WTC11 (cell line): ENCODE measurements at regions not wholly inside any gene's neighbourhood (a gene's known extent, or its start where the extent isn't known, plus 50 kb on each side); places are given as distances from the start of the nearest gene placed in this dataset.

Experiments used
- ATAC-seq: fragments of 200-7000 bp; cut with Tn5 transposase; 2 replicates; pipeline ENCODE4 v1.10.0; 2021; ENCODE audit warnings: mild to moderate bottlenecking, moderate library complexity
- CTCF ChIA-PET: fragments of 300-600 bp; sonication (Branson Sonifier 250); formaldehyde crosslinking; loops from one replicate; lab custom pipeline; 2021; ENCODE audit warnings: antibody characterized with exemption; lab: Charles Lee
- POLR2A ChIA-PET: fragments of 350-600 bp; sonication (Branson Sonifier 250); formaldehyde crosslinking; loops from one replicate; lab custom pipeline; 2021; ENCODE audit warnings: antibody characterized with exemption; lab: Charles Lee
- DNase-seq: peaks from one replicate; pipeline ENCODE4 v3.0.0; 2021; ENCODE audit warnings: low spot score
- H3K27ac Mint-ChIP-seq: 2 replicates; pipeline ENCODE4 v1.8.0; 2021; ENCODE audit warnings: mixed read lengths
- H3K27me3 Mint-ChIP-seq: 2 replicates; pipeline ENCODE4 v1.8.0; 2021; ENCODE audit warnings: low read depth, mild to moderate bottlenecking, moderate library complexity, mixed read lengths
- H3K36me3 Mint-ChIP-seq: 2 replicates; pipeline ENCODE4 v1.8.0; 2021; ENCODE audit warnings: mixed read lengths
- H3K4me1 Mint-ChIP-seq: 2 replicates; pipeline ENCODE4 v1.8.0; 2022; ENCODE audit warnings: mixed read lengths
- H3K4me3 Mint-ChIP-seq: 2 replicates; pipeline ENCODE4 v1.8.0; 2021; ENCODE audit warnings: mild to moderate bottlenecking, moderate library complexity, mixed read lengths
- H3K9me3 Mint-ChIP-seq: 2 replicates; pipeline ENCODE4 v1.8.0; 2021; ENCODE audit warnings: mixed read lengths
- ATF1 ChIP-seq: sonication (generic); formaldehyde crosslinking; IDR thresholded peaks from 2 replicates; pipeline ENCODE4 v1.8.1; 2023; ENCODE audit warnings: mild to moderate bottlenecking, moderate library complexity, missing genetic modification reagents
- CREB1 ChIP-seq: sonication (generic); formaldehyde crosslinking; IDR thresholded peaks from 2 replicates; pipeline ENCODE4 v1.8.0; 2023; ENCODE audit warnings: mild to moderate bottlenecking, missing genetic modification reagents
- GRHL2 ChIP-seq: fragments of 250-450 bp; sonication (Bioruptor Pico); IDR thresholded peaks from 2 replicates; pipeline ENCODE4 v1.8.0; 2022; ENCODE audit warnings: mild to moderate bottlenecking, moderate library complexity; ENCODE audit not compliant: insufficient replicate concordance, severe bottlenecking
- HMGA2 ChIP-seq: fragments of 250-450 bp; sonication (Bioruptor Pico); IDR thresholded peaks from 2 replicates; pipeline ENCODE4 v1.4.0; 2021; ENCODE audit warnings: mild to moderate bottlenecking, moderate library complexity
- MYBL2 ChIP-seq: sonication (generic); formaldehyde crosslinking; IDR thresholded peaks from 2 replicates; pipeline ENCODE4 v1.8.1; 2023; ENCODE audit warnings: mild to moderate bottlenecking, moderate library complexity, missing genetic modification reagents
- NR1H2 ChIP-seq: sonication (generic); formaldehyde crosslinking; IDR thresholded peaks from 2 replicates; pipeline ENCODE4 v1.9.0; 2021; ENCODE audit warnings: mild to moderate bottlenecking, moderate library complexity, missing genetic modification reagents
- TEAD1 ChIP-seq: sonication (generic); formaldehyde crosslinking; IDR thresholded peaks from 2 replicates; pipeline ENCODE4 v1.8.0; 2022; ENCODE audit warnings: mild to moderate bottlenecking, missing genetic modification reagents
- TP53 ChIP-seq: sonication (generic); formaldehyde crosslinking; IDR thresholded peaks from 2 replicates; pipeline ENCODE4 v1.8.1; 2023; ENCODE audit warnings: mild to moderate bottlenecking, missing genetic modification reagents
- ZNF219 ChIP-seq: sonication (generic); formaldehyde crosslinking; IDR thresholded peaks from 2 replicates; pipeline ENCODE4 v1.8.0; 2023; ENCODE audit warnings: missing genetic modification reagents, mild to moderate bottlenecking, borderline replicate concordance
- ZNF671 ChIP-seq: fragments of 250-450 bp; sonication (Bioruptor Pico); IDR thresholded peaks from 2 replicates; pipeline ENCODE4 v1.8.0; 2021; ENCODE audit warnings: mild to moderate bottlenecking
- TF ChIP-seq, protein P1 (sequence below): sonication (generic); formaldehyde crosslinking; IDR thresholded peaks from 2 replicates; pipeline ENCODE4 v1.8.0; 2023; ENCODE audit warnings: missing genetic modification reagents
- TF ChIP-seq, protein P2 (sequence below): sonication (generic); formaldehyde crosslinking; IDR thresholded peaks from 2 replicates; pipeline ENCODE4 v1.8.0; 2023; ENCODE audit warnings: missing genetic modification reagents, mild to moderate bottlenecking, borderline replicate concordance
- TF ChIP-seq, protein P3 (sequence below): sonication (generic); formaldehyde crosslinking; IDR thresholded peaks from 2 replicates; pipeline ENCODE4 v1.8.0; 2022; ENCODE audit warnings: missing genetic modification reagents
- TF ChIP-seq, protein P4 (sequence below): fragments of 250-450 bp; sonication (Bioruptor Pico); IDR thresholded peaks from 2 replicates; pipeline ENCODE4 v1.9.0; 2021; ENCODE audit warnings: mild to moderate bottlenecking
- TF ChIP-seq, protein P5 (sequence below): fragments of 250-450 bp; sonication (Bioruptor Pico); IDR thresholded peaks from 2 replicates; pipeline ENCODE4 v1.9.0; 2021; ENCODE audit warnings: mild to moderate bottlenecking, borderline replicate concordance
- TF ChIP-seq, protein P6 (sequence below): sonication (generic); formaldehyde crosslinking; IDR thresholded peaks from 2 replicates; pipeline ENCODE4 v1.8.1; 2022; ENCODE audit warnings: low read depth, missing genetic modification reagents, borderline replicate concordance
- TF ChIP-seq, protein P7 (sequence below): sonication (generic); formaldehyde crosslinking; IDR thresholded peaks from 2 replicates; pipeline ENCODE4 v1.8.1; 2023; ENCODE audit warnings: mild to moderate bottlenecking, moderate library complexity, missing genetic modification reagents
- TF ChIP-seq, protein P8 (sequence below): sonication (generic); formaldehyde crosslinking; IDR thresholded peaks from 2 replicates; pipeline ENCODE4 v1.8.1; 2023; ENCODE audit warnings: mild to moderate bottlenecking, missing genetic modification reagents, moderate library complexity

DNA sequence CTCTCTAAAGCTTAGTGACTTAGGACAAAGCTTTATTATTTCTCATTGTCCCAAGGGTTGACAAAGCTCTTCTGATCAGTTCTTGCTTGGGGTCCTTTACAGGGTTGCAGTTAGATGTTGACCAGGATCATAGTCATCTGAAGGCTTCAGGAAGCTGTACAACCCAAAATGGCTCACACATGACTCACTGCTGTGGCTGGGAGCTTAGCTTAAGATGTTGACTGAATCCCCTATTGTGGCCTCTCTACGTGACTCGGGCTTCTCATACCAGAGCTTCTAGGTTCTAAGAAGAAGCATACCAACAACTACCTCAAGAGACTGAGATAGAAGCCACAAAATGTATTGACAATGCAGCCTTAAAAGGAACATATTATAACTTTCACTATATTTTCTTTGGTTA is 569.6 kb upstream of the ROBO2 start:
- ChIA-PET CTCF (interaction anchor here (0.7 kb wide), 1 partner anchor 11 kb away, joined by 3 read pairs; no protein-coding TSS in a partner anchor), POLR2A (no interaction called here)
- H3K9me3 Mint-ChIP-seq = peaks cover 4% of the 10 kb centered on the region; the same call in 1 of the 2 replicates
- no peak overlapping the region for H3K27ac Mint-ChIP-seq
- H3K4me3 Mint-ChIP-seq = no peak overlapping the region
- ATAC-seq (no peak), DNase-seq (no peak)
- no peaks in the 10 kb centered on the region for H3K27me3 Mint-ChIP-seq
- no peaks in the 10 kb centered on the region for H3K36me3 Mint-ChIP-seq
- H3K4me1 Mint-ChIP-seq = no peaks in the 10 kb centered on the region
- TF ChIP-seq, protein P1, sequence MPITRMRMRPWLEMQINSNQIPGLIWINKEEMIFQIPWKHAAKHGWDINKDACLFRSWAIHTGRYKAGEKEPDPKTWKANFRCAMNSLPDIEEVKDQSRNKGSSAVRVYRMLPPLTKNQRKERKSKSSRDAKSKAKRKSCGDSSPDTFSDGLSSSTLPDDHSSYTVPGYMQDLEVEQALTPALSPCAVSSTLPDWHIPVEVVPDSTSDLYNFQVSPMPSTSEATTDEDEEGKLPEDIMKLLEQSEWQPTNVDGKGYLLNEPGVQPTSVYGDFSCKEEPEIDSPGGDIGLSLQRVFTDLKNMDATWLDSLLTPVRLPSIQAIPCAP = no peak
- TF ChIP-seq, protein P2, sequence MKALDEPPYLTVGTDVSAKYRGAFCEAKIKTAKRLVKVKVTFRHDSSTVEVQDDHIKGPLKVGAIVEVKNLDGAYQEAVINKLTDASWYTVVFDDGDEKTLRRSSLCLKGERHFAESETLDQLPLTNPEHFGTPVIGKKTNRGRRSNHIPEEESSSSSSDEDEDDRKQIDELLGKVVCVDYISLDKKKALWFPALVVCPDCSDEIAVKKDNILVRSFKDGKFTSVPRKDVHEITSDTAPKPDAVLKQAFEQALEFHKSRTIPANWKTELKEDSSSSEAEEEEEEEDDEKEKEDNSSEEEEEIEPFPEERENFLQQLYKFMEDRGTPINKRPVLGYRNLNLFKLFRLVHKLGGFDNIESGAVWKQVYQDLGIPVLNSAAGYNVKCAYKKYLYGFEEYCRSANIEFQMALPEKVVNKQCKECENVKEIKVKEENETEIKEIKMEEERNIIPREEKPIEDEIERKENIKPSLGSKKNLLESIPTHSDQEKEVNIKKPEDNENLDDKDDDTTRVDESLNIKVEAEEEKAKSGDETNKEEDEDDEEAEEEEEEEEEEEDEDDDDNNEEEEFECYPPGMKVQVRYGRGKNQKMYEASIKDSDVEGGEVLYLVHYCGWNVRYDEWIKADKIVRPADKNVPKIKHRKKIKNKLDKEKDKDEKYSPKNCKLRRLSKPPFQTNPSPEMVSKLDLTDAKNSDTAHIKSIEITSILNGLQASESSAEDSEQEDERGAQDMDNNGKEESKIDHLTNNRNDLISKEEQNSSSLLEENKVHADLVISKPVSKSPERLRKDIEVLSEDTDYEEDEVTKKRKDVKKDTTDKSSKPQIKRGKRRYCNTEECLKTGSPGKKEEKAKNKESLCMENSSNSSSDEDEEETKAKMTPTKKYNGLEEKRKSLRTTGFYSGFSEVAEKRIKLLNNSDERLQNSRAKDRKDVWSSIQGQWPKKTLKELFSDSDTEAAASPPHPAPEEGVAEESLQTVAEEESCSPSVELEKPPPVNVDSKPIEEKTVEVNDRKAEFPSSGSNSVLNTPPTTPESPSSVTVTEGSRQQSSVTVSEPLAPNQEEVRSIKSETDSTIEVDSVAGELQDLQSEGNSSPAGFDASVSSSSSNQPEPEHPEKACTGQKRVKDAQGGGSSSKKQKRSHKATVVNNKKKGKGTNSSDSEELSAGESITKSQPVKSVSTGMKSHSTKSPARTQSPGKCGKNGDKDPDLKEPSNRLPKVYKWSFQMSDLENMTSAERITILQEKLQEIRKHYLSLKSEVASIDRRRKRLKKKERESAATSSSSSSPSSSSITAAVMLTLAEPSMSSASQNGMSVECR (CRISPR knock-in tag) = no peak
- no peak for TF ChIP-seq HMGA2 (CRISPR knock-in tag)
- TF ChIP-seq, protein P3, sequence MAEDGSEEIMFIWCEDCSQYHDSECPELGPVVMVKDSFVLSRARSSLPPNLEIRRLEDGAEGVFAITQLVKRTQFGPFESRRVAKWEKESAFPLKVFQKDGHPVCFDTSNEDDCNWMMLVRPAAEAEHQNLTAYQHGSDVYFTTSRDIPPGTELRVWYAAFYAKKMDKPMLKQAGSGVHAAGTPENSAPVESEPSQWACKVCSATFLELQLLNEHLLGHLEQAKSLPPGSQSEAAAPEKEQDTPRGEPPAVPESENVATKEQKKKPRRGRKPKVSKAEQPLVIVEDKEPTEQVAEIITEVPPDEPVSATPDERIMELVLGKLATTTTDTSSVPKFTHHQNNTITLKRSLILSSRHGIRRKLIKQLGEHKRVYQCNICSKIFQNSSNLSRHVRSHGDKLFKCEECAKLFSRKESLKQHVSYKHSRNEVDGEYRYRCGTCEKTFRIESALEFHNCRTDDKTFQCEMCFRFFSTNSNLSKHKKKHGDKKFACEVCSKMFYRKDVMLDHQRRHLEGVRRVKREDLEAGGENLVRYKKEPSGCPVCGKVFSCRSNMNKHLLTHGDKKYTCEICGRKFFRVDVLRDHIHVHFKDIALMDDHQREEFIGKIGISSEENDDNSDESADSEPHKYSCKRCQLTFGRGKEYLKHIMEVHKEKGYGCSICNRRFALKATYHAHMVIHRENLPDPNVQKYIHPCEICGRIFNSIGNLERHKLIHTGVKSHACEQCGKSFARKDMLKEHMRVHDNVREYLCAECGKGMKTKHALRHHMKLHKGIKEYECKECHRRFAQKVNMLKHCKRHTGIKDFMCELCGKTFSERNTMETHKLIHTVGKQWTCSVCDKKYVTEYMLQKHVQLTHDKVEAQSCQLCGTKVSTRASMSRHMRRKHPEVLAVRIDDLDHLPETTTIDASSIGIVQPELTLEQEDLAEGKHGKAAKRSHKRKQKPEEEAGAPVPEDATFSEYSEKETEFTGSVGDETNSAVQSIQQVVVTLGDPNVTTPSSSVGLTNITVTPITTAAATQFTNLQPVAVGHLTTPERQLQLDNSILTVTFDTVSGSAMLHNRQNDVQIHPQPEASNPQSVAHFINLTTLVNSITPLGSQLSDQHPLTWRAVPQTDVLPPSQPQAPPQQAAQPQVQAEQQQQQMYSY (CRISPR knock-in tag) = no peak
- TF ChIP-seq TP53 (CRISPR knock-in tag) = no peak
- TF ChIP-seq, protein P4, sequence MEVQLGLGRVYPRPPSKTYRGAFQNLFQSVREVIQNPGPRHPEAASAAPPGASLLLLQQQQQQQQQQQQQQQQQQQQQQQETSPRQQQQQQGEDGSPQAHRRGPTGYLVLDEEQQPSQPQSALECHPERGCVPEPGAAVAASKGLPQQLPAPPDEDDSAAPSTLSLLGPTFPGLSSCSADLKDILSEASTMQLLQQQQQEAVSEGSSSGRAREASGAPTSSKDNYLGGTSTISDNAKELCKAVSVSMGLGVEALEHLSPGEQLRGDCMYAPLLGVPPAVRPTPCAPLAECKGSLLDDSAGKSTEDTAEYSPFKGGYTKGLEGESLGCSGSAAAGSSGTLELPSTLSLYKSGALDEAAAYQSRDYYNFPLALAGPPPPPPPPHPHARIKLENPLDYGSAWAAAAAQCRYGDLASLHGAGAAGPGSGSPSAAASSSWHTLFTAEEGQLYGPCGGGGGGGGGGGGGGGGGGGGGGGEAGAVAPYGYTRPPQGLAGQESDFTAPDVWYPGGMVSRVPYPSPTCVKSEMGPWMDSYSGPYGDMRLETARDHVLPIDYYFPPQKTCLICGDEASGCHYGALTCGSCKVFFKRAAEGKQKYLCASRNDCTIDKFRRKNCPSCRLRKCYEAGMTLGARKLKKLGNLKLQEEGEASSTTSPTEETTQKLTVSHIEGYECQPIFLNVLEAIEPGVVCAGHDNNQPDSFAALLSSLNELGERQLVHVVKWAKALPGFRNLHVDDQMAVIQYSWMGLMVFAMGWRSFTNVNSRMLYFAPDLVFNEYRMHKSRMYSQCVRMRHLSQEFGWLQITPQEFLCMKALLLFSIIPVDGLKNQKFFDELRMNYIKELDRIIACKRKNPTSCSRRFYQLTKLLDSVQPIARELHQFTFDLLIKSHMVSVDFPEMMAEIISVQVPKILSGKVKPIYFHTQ = no peak
- TF ChIP-seq ZNF671 (CRISPR knock-in tag) = no peak
- TF ChIP-seq, protein P5, sequence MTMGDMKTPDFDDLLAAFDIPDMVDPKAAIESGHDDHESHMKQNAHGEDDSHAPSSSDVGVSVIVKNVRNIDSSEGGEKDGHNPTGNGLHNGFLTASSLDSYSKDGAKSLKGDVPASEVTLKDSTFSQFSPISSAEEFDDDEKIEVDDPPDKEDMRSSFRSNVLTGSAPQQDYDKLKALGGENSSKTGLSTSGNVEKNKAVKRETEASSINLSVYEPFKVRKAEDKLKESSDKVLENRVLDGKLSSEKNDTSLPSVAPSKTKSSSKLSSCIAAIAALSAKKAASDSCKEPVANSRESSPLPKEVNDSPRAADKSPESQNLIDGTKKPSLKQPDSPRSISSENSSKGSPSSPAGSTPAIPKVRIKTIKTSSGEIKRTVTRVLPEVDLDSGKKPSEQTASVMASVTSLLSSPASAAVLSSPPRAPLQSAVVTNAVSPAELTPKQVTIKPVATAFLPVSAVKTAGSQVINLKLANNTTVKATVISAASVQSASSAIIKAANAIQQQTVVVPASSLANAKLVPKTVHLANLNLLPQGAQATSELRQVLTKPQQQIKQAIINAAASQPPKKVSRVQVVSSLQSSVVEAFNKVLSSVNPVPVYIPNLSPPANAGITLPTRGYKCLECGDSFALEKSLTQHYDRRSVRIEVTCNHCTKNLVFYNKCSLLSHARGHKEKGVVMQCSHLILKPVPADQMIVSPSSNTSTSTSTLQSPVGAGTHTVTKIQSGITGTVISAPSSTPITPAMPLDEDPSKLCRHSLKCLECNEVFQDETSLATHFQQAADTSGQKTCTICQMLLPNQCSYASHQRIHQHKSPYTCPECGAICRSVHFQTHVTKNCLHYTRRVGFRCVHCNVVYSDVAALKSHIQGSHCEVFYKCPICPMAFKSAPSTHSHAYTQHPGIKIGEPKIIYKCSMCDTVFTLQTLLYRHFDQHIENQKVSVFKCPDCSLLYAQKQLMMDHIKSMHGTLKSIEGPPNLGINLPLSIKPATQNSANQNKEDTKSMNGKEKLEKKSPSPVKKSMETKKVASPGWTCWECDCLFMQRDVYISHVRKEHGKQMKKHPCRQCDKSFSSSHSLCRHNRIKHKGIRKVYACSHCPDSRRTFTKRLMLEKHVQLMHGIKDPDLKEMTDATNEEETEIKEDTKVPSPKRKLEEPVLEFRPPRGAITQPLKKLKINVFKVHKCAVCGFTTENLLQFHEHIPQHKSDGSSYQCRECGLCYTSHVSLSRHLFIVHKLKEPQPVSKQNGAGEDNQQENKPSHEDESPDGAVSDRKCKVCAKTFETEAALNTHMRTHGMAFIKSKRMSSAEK (CRISPR knock-in tag) = no peak
- TF ChIP-seq ZNF219 (CRISPR knock-in tag) = no peak
- TF ChIP-seq, protein P6, sequence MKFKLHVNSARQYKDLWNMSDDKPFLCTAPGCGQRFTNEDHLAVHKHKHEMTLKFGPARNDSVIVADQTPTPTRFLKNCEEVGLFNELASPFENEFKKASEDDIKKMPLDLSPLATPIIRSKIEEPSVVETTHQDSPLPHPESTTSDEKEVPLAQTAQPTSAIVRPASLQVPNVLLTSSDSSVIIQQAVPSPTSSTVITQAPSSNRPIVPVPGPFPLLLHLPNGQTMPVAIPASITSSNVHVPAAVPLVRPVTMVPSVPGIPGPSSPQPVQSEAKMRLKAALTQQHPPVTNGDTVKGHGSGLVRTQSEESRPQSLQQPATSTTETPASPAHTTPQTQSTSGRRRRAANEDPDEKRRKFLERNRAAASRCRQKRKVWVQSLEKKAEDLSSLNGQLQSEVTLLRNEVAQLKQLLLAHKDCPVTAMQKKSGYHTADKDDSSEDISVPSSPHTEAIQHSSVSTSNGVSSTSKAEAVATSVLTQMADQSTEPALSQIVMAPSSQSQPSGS = no peak
- no peak for TF ChIP-seq TEAD1 (CRISPR knock-in tag)
- no peak for TF ChIP-seq NR1H2 (CRISPR knock-in tag)
- TF ChIP-seq MYBL2 (CRISPR knock-in tag) = no peak
- no peak for TF ChIP-seq CREB1 (CRISPR knock-in tag)
- TF ChIP-seq, protein P7, sequence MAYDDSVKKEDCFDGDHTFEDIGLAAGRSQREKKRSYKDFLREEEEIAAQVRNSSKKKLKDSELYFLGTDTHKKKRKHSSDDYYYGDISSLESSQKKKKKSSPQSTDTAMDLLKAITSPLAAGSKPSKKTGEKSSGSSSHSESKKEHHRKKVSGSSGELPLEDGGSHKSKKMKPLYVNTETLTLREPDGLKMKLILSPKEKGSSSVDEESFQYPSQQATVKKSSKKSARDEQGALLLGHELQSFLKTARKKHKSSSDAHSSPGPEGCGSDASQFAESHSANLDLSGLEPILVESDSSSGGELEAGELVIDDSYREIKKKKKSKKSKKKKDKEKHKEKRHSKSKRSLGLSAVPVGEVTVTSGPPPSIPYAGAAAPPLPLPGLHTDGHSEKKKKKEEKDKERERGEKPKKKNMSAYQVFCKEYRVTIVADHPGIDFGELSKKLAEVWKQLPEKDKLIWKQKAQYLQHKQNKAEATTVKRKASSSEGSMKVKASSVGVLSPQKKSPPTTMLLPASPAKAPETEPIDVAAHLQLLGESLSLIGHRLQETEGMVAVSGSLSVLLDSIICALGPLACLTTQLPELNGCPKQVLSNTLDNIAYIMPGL (CRISPR knock-in tag) = no peak
- TF ChIP-seq, protein P8, sequence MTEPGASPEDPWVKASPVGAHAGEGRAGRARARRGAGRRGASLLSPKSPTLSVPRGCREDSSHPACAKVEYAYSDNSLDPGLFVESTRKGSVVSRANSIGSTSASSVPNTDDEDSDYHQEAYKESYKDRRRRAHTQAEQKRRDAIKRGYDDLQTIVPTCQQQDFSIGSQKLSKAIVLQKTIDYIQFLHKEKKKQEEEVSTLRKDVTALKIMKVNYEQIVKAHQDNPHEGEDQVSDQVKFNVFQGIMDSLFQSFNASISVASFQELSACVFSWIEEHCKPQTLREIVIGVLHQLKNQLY (CRISPR knock-in tag) = no peak
- TF ChIP-seq GRHL2 (CRISPR knock-in tag) = no peak
- no peak for TF ChIP-seq ATF1
